Natural killer cell (primary cell): ENCODE measurements at regions not wholly inside any gene's neighbourhood (a gene's known extent, or its start where the extent isn't known, plus 50 kb on each side); places are given as distances from the start of the nearest gene placed in this dataset.

Experiments used
- ATAC-seq, 3 donors: fragments of 150-1000 bp in 2 of 3; fragments of 200-7000 bp in 1 of 3; cut with Tn5 transposase; 1 replicate in 1 of 3; 2 replicates in 2 of 3; pipeline ENCODE4 v1.10.0; 2021; ENCODE audit warnings: mild to moderate bottlenecking in 2 of 3, moderate library complexity in 2 of 3
- DNase-seq, 2 donors: peaks; one replicate each; pipeline versions ENCODE4 v3.0.0 to v3.0.0-alpha.2; 2013 to 2021; ENCODE audit warnings: mixed read lengths in 1 of 2
- H3K27ac ChIP-seq: one replicate; pipeline ENCODE4 v1.5.1; 2013; ENCODE audit warnings: mild to moderate bottlenecking, low read length
- H3K27me3 ChIP-seq: one replicate; pipeline ENCODE4 v1.6.1; 2013; ENCODE audit warnings: low read length; ENCODE audit not compliant: control insufficient read depth, insufficient read depth
- H3K36me3 ChIP-seq: one replicate; pipeline ENCODE4 v1.6.1; 2013; ENCODE audit warnings: low read length; ENCODE audit not compliant: control insufficient read depth, insufficient read depth
- H3K4me1 ChIP-seq: one replicate; pipeline ENCODE4 v1.6.1; 2013; ENCODE audit warnings: low read length; ENCODE audit not compliant: control insufficient read depth, insufficient read depth
- H3K4me3 ChIP-seq: one replicate; pipeline ENCODE4 v1.5.1; 2013; ENCODE audit warnings: low read length
- H3K9me3 ChIP-seq: one replicate; pipeline ENCODE4 v1.6.1; 2013; ENCODE audit warnings: low read length; ENCODE audit not compliant: control insufficient read depth, insufficient read depth
- H3K27ac Mint-ChIP-seq, 2 donors: one replicate each; pipeline ENCODE4 v1.8.0; 2022; ENCODE audit warnings: mild to moderate bottlenecking in 2 of 2, mixed read lengths in 2 of 2, moderate library complexity in 1 of 2
- H3K27me3 Mint-ChIP-seq, 2 donors: one replicate each; pipeline ENCODE4 v1.8.0; 2022; ENCODE audit warnings: low read depth in 2 of 2, mixed read lengths in 2 of 2
- H3K36me3 Mint-ChIP-seq: one replicate; pipeline ENCODE4 v1.8.0; 2022; ENCODE audit warnings: mixed read lengths
- H3K4me1 Mint-ChIP-seq, 2 donors: one replicate each; pipeline ENCODE4 v1.8.0; 2022; ENCODE audit warnings: mixed read lengths in 2 of 2
- H3K4me3 Mint-ChIP-seq: one replicate; pipeline ENCODE4 v1.8.0; 2022; ENCODE audit warnings: mild to moderate bottlenecking, moderate library complexity, mixed read lengths
- H3K9me3 Mint-ChIP-seq, 2 donors: one replicate each; pipeline ENCODE4 v1.8.0; 2022; ENCODE audit warnings: mixed read lengths in 2 of 2
- WGBS: methylation state at CpG from one replicate; pipeline ENCODE4 v1.1.7; 2013; ENCODE audit warnings: missing lambda C conversion rate; ENCODE audit not compliant: insufficient coverage; 5-methylcytosine and 5-hydroxymethylcytosine counted together
- intact Hi-C: fragments of 100-400 bp; cut with micrococcal nuclease; formaldehyde crosslinking; loops from one replicate; pipeline ENCODE4 v1.14.2; 2022
- TF ChIP-seq, protein P1 (sequence below): fragments of 200-600 bp; IDR thresholded peaks from one replicate; pipeline ENCODE4 v1.8.0; 2022; ENCODE audit warnings: antibody characterized with exemption

DNA sequence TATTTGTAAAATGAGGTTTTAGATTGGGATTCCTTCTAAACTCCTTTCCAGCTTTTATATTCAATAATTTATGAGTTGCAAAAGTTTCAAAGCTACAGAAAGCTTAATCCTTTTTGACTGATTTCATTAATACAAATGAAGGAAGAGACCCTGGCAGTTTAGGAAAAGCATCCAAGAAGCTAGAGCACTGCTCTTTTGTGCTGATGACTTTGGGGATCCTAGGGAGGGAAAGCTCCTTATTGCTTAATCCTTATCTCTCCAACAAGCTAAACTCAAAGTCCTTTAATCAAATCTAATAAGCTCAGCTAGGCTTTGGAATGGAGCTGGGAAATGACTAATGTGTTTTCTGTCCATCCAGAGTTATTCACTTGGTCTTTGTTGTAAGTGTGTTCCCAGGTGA, 285.4 kb downstream of the ACTR3B start:
- ATAC-seq: no peak

DNA sequence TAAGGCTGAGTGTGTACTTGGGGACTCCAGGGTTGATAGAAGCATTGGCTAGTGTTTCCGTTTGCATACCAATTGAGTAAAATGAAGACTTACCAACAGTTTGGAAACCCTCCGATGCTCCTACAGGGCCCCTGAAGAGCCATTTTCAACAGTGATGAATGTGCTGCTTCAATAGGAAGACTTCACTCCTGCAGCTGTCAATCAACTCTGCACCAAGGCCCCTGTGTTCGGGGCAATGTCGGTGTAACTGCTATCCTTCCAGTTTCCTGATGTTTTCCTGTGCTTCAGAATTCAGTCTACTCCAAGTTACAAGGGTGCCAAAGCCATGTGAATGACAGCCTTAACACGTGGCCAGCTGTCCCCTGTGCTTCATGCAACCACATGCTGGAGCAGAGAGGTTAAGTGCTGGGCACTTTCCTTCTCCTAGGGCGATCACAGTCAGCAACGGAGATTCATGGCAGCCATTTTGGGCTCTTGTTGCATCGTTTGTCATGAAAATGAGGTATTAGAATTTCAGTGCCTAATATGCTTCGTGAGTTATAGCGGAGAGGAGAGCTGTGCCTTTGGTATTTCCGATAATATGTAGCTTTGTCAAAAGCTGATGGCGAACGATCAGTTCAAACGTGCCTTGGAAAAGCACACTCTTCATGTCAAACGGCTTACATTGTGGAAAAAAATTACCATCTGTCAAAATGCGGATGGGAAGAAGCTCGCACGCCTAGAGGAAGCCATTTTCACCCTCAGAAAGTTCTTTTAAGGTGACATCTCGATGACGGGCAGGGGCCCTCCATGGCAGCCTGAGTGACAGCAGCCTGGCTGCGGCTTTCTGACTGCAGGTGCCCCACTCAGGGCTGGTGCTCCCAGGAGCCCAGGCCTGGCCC, 287.8 kb downstream of the ACTR3B start:
- no peaks in the 10 kb centered on the region for H3K27me3 Mint-ChIP-seq
- Histone ChIP-seq H3K4me3 (no peak overlapping the region), H3K36me3 (no peaks in the 10 kb centered on the region), H3K27ac (no peak overlapping the region), H3K9me3 (no peaks in the 10 kb centered on the region), H3K4me1 (no peaks in the 10 kb centered on the region), H3K27me3 (no peaks in the 10 kb centered on the region)
- intact Hi-C loops: no loop called here
- no peak overlapping the region for H3K27ac Mint-ChIP-seq
- TF ChIP-seq, protein P1, sequence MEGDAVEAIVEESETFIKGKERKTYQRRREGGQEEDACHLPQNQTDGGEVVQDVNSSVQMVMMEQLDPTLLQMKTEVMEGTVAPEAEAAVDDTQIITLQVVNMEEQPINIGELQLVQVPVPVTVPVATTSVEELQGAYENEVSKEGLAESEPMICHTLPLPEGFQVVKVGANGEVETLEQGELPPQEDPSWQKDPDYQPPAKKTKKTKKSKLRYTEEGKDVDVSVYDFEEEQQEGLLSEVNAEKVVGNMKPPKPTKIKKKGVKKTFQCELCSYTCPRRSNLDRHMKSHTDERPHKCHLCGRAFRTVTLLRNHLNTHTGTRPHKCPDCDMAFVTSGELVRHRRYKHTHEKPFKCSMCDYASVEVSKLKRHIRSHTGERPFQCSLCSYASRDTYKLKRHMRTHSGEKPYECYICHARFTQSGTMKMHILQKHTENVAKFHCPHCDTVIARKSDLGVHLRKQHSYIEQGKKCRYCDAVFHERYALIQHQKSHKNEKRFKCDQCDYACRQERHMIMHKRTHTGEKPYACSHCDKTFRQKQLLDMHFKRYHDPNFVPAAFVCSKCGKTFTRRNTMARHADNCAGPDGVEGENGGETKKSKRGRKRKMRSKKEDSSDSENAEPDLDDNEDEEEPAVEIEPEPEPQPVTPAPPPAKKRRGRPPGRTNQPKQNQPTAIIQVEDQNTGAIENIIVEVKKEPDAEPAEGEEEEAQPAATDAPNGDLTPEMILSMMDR: no peak
- H3K36me3 Mint-ChIP-seq: no peaks in the 10 kb centered on the region
- 87% methylated on average over 21 of the region's 21 CpGs for WGBS
- no peak overlapping the region for H3K4me3 Mint-ChIP-seq
- peaks cover 4 to 6% of the 10 kb centered on the region in 2 donors for H3K9me3 Mint-ChIP-seq
- H3K4me1 Mint-ChIP-seq: no peaks in the 10 kb centered on the region
- no peak for DNase-seq
- ATAC-seq: no peak

More for the DNA sequence above, 285.4 kb downstream of the ACTR3B start:
- Mint-ChIP-seq H3K4me1 (no peaks in the 10 kb centered on the region), H3K27me3 (no peaks in the 10 kb centered on the region), H3K9me3 (peaks cover 0 to 2% of the 10 kb centered on the region in 2 donors), H3K4me3 (no peak overlapping the region), H3K27ac (no peak overlapping the region), H3K36me3 (no peaks in the 10 kb centered on the region)
- H3K27me3 ChIP-seq: no peaks in the 10 kb centered on the region
- no peak for DNase-seq
- TF ChIP-seq, protein P1: no peak
- H3K27ac ChIP-seq: no peak overlapping the region
- H3K9me3 ChIP-seq: no peaks in the 10 kb centered on the region
- H3K4me3 ChIP-seq: no peak overlapping the region
- no peaks in the 10 kb centered on the region for H3K36me3 ChIP-seq
- no peaks in the 10 kb centered on the region for H3K4me1 ChIP-seq
- intact Hi-C loops: no loop called here

DNA sequence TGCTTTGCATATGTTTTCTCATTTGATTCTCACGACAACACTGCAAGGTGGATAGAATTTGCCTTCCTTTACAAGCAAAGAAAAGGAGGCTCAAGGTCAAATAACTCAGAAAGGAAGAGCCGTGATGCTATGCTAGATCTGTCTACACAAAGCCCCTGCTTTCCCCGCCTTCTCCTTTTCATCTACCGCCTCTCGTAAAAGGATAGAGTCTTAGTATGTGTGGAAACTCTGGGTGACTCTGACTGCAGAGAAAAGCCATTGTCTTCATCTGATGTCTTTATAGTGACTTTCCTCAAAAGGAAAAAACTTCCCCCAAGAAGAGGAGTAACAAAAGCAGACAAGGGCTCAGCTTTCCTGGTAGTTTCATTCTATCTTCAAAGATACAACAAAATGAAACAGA, 292.7 kb downstream of the ACTR3B start:
- no peak overlapping the region for H3K4me3 Mint-ChIP-seq
- intact Hi-C loops: no loop called here

More for the DNA sequence above, 292.7 kb downstream of the ACTR3B start:
- H3K9me3 ChIP-seq: no peaks in the 10 kb centered on the region
- 78% methylated on average over 4 of the region's 5 CpGs for WGBS
- ATAC-seq (no peak), DNase-seq (no peak)
- H3K9me3 Mint-ChIP-seq: peaks cover 3 to 4% of the 10 kb centered on the region in 2 donors
- no peaks in the 10 kb centered on the region for H3K4me1 ChIP-seq
- H3K27me3 ChIP-seq: no peaks in the 10 kb centered on the region
- no peaks in the 10 kb centered on the region for H3K36me3 ChIP-seq
- TF ChIP-seq, protein P1: no peak
- H3K36me3 Mint-ChIP-seq: no peaks in the 10 kb centered on the region
- no peak overlapping the region for H3K27ac Mint-ChIP-seq
- H3K27me3 Mint-ChIP-seq: no peaks in the 10 kb centered on the region
- no peak overlapping the region for H3K4me3 ChIP-seq
- H3K4me1 Mint-ChIP-seq: no peaks in the 10 kb centered on the region
- no peak overlapping the region for H3K27ac ChIP-seq
